OCI-LY7 (cell line): ENCODE measurements at regions not wholly inside any gene's neighbourhood (a gene's known extent, or its start where the extent isn't known, plus 50 kb on each side); places are given as distances from the start of the nearest gene placed in this dataset.

Source experiments
- BruUV-seq: library from RNA; stranded (reverse); fragments of 400-500 nt; replicated peaks from 2 replicates; lab custom pipeline; 2021; lab: Mats Ljungman, UMichigan
- CTCF ChIA-PET: fragments of 300-600 bp; sonication (Branson Sonifier 250); formaldehyde crosslinking; loops from one replicate; lab custom pipeline; 2022; ENCODE audit warnings: antibody characterized with exemption; ENCODE audit not compliant: unreplicated experiment; lab: Charles Lee
- POLR2A ChIA-PET: fragments of 300-600 bp; sonication (Branson Sonifier 250); formaldehyde crosslinking; loops from one replicate; lab custom pipeline; 2022; ENCODE audit warnings: antibody characterized with exemption; lab: Charles Lee
- DNase-seq: peaks from one replicate; pipeline ENCODE4 v3.0.0-alpha.2; 2015; ENCODE audit warnings: low spot score
- H2AFZ ChIP-seq: fragments of 200-600 bp; sonication (generic), shearing (Covaris generic); 2 replicates; pipeline ENCODE4 v1.6.1; 2014; ENCODE audit warnings: mild to moderate bottlenecking, antibody characterized with exemption, low read length, moderate library complexity
- H3K27ac ChIP-seq: fragments of 200-600 bp; sonication (generic); 2 replicates; pipeline ENCODE4 v1.5.1; 2014; ENCODE audit warnings: mixed run types, low read depth, mild to moderate bottlenecking, moderate library complexity, low read length, inconsistent platforms; ENCODE audit not compliant: poor library complexity, severe bottlenecking
- H3K36me3 ChIP-seq: fragments of 200-600 bp; sonication (generic); 2 replicates; pipeline ENCODE4 v1.6.1; 2014; ENCODE audit warnings: mild to moderate bottlenecking, antibody characterized with exemption, low read length, moderate library complexity, mixed read lengths; ENCODE audit not compliant: insufficient read depth
- H3K4me1 ChIP-seq: fragments of 200-600 bp; sonication (generic); 2 replicates; pipeline ENCODE4 v1.5.1; 2014; ENCODE audit warnings: mild to moderate bottlenecking, low read length; ENCODE audit not compliant: insufficient read depth, poor library complexity, severe bottlenecking
- H3K4me2 ChIP-seq: fragments of 200-600 bp; sonication (generic); 2 replicates; pipeline ENCODE4 v1.6.1; 2014; ENCODE audit warnings: mild to moderate bottlenecking, low read length
- H3K4me3 ChIP-seq: fragments of 200-600 bp; sonication (generic); 2 replicates; pipeline ENCODE4 v1.5.1; 2014; ENCODE audit warnings: mild to moderate bottlenecking, low read depth, low read length; ENCODE audit not compliant: poor library complexity, severe bottlenecking
- H3K79me2 ChIP-seq: fragments of 200-600 bp; sonication (generic); 2 replicates; pipeline ENCODE4 v1.6.1; 2016; ENCODE audit warnings: low read depth, mild to moderate bottlenecking, low read length, moderate library complexity, mixed read lengths; ENCODE audit not compliant: insufficient read depth
- H3K9me2 ChIP-seq: fragments of 200-600 bp; sonication (generic); 2 replicates; pipeline ENCODE4 v1.6.1; 2016; ENCODE audit warnings: mild to moderate bottlenecking, low read length, mixed read lengths; ENCODE audit not compliant: insufficient read depth
- H3K9me3 ChIP-seq: fragments of 200-600 bp; sonication (generic); 2 replicates; pipeline ENCODE4 v1.6.1; 2014; ENCODE audit warnings: mild to moderate bottlenecking, mixed run types, low read length, mixed read lengths
- H4K20me1 ChIP-seq: fragments of 200-600 bp; sonication (generic); 2 replicates; pipeline ENCODE4 v1.6.1; 2014; ENCODE audit warnings: mild to moderate bottlenecking, antibody characterized with exemption, low read length, moderate library complexity, mixed read lengths; ENCODE audit not compliant: insufficient read depth
- EZH2phosphoT487 ChIP-seq: fragments of 200-600 bp; sonication (generic); IDR thresholded peaks from 2 replicates; pipeline ENCODE4 v1.6.1; 2018; ENCODE audit warnings: low read depth, borderline replicate concordance, mild to moderate bottlenecking, mixed run types, antibody characterized with exemption, low read length, moderate library complexity, mixed read lengths
- intact Hi-C: fragments of 100-400 bp; cut with micrococcal nuclease; formaldehyde crosslinking; loops from one replicate; pipeline ENCODE4 v1.10.0; 2022; ENCODE audit not compliant: unreplicated experiment
- TF ChIP-seq, protein P1 (sequence below): fragments of 200-600 bp; sonication (generic); conservative IDR thresholded peaks from 2 replicates; pipeline ENCODE4 v1.5.1; 2014; ENCODE audit warnings: mild to moderate bottlenecking, antibody characterized with exemption, low read length, moderate library complexity, mixed read lengths

GRCh38 chr6:104640761-104641160, 219.0 kb downstream of the HACE1 start:
- Histone ChIP-seq H3K27ac (peak overlapping the region; percentile 99), H4K20me1 (no peaks in the 10 kb centered on the region), H2AFZ (peak overlapping the region; percentile 65; the same call in 1 of the 2 replicates), H3K4me1 (peaks cover 85% of the 10 kb centered on the region), H3K9me3 (peaks cover 17% of the 10 kb centered on the region; the same call in 1 of the 2 replicates), H3K9me2 (no peaks in the 10 kb centered on the region), H3K79me2 (no peaks in the 10 kb centered on the region), H3K4me3 (peak overlapping the region; percentile 40), H3K4me2 (peak overlapping the region; percentile 78), H3K36me3 (peaks cover 7% of the 10 kb centered on the region)
- ChIA-PET CTCF (interaction anchor here (0.7 to 1.5 kb wide), 2 partner anchors 12 to 14 kb away, joined by 3 to 5 read pairs; no protein-coding TSS in a partner anchor), POLR2A (interaction anchor here (0.6 to 4.4 kb wide), 9 partner anchors 8 to 1526 kb away, joined by 3 to 54 read pairs (median 9); no protein-coding TSS in a partner anchor)
- DNase-seq, result peak; percentile 35
- intact Hi-C loops, result loop anchor here (10.0 kb wide), 1 partner anchor 1534 kb away; no protein-coding TSS in a partner anchor
- BruUV-seq, result no TSS peak
- no peak for TF ChIP-seq EZH2phosphoT487
- TF ChIP-seq, protein P1, sequence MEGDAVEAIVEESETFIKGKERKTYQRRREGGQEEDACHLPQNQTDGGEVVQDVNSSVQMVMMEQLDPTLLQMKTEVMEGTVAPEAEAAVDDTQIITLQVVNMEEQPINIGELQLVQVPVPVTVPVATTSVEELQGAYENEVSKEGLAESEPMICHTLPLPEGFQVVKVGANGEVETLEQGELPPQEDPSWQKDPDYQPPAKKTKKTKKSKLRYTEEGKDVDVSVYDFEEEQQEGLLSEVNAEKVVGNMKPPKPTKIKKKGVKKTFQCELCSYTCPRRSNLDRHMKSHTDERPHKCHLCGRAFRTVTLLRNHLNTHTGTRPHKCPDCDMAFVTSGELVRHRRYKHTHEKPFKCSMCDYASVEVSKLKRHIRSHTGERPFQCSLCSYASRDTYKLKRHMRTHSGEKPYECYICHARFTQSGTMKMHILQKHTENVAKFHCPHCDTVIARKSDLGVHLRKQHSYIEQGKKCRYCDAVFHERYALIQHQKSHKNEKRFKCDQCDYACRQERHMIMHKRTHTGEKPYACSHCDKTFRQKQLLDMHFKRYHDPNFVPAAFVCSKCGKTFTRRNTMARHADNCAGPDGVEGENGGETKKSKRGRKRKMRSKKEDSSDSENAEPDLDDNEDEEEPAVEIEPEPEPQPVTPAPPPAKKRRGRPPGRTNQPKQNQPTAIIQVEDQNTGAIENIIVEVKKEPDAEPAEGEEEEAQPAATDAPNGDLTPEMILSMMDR, result no peak

GRCh38 chr6:104640150-104640700, 219.5 kb downstream of the HACE1 start:
- CTCF ChIA-PET, result interaction anchor here (0.7 to 1.5 kb wide), 2 partner anchors 11 to 112 kb away, joined by 3 to 5 read pairs; no protein-coding TSS in a partner anchor
- no TSS peak for BruUV-seq
- intact Hi-C loops, result loop anchor here (10.0 kb wide), 1 partner anchor 1535 kb away; no protein-coding TSS in a partner anchor

More at GRCh38 chr6:104640150-104640700, 219.5 kb downstream of the HACE1 start:
- Histone ChIP-seq H3K4me2 (peak overlapping the region; percentile 78), H4K20me1 (no peaks in the 10 kb centered on the region), H3K4me1 (peaks cover 79% of the 10 kb centered on the region), H3K79me2 (no peaks in the 10 kb centered on the region), H3K36me3 (peaks cover 13% of the 10 kb centered on the region), H3K4me3 (peak overlapping the region; percentile 48), H3K9me3 (peaks cover 22% of the 10 kb centered on the region; the same call in 1 of the 2 replicates), H3K9me2 (no peaks in the 10 kb centered on the region), H3K27ac (peak overlapping the region; percentile 99), H2AFZ (peak overlapping the region; percentile 71; the same call in 1 of the 2 replicates)
- POLR2A ChIA-PET, result interaction anchor here (1.1 to 4.4 kb wide), 10 partner anchors 8 to 82 kb away, joined by 3 to 54 read pairs (median 8); no protein-coding TSS in a partner anchor
- DNase-seq, result peak; percentile 93
- no peak for TF ChIP-seq EZH2phosphoT487
- TF ChIP-seq, protein P1, result no peak
